Neural cell (in vitro differentiated cells): ENCODE measurements at regions not wholly inside any gene's neighbourhood (a gene's known extent, or its start where the extent isn't known, plus 50 kb on each side); places are given as distances from the start of the nearest gene placed in this dataset.

Source experiments
- H2AFZ ChIP-seq: fragments of 200-600, 300-800 bp; sonication (generic), shearing (Covaris generic); 2 replicates; pipeline ENCODE4 v1.6.0; 2014; ENCODE audit warnings: low read depth, mild to moderate bottlenecking, antibody characterized with exemption, low read length, moderate library complexity
- H3F3A ChIP-seq: fragments of 200-600 bp; shearing (Covaris generic); 2 replicates; pipeline ENCODE4 v1.6.1; 2016; ENCODE audit warnings: mild to moderate bottlenecking, moderate library complexity, mixed read lengths, antibody characterized with exemption, low read length; ENCODE audit not compliant: insufficient read depth, poor library complexity, severe bottlenecking
- H3K27ac ChIP-seq: fragments of 200-600, 300-800 bp; sonication (generic), shearing (Covaris generic); 2 replicates; pipeline ENCODE4 v1.5.1; 2014; ENCODE audit warnings: mild to moderate bottlenecking, low read length, moderate library complexity
- H3K27me3 ChIP-seq: fragments of 300-800, 200-600 bp; sonication (generic), shearing (Covaris generic); 2 replicates; pipeline ENCODE4 v1.6.0; 2014; ENCODE audit warnings: mild to moderate bottlenecking, low read depth, low read length, moderate library complexity; ENCODE audit not compliant: insufficient read depth
- H3K36me3 ChIP-seq: fragments of 300-800, 200-600 bp; sonication (generic), shearing (Covaris generic); 2 replicates; pipeline ENCODE4 v1.5.1; 2014; ENCODE audit warnings: mild to moderate bottlenecking, antibody characterized with exemption, low read length, moderate library complexity; ENCODE audit not compliant: insufficient read depth
- H3K4me2 ChIP-seq: fragments of 300-800, 200-600 bp; sonication (generic), shearing (Covaris generic); 2 replicates; pipeline ENCODE4 v1.6.0; 2014; ENCODE audit warnings: mild to moderate bottlenecking, low read length
- H3K4me3 ChIP-seq: fragments of 300-800, 200-600 bp; sonication (generic), shearing (Covaris generic); 2 replicates; pipeline ENCODE4 v1.5.1; 2014; ENCODE audit warnings: mild to moderate bottlenecking, low read length, moderate library complexity
- H3K79me2 ChIP-seq: fragments of 200-600 bp; shearing (Covaris generic); replicated peaks from 2 replicates; pipeline ENCODE4 v1.6.0; 2014; ENCODE audit warnings: mild to moderate bottlenecking, low read length, moderate library complexity; ENCODE audit not compliant: insufficient read depth
- H3K9ac ChIP-seq: fragments of 300-800, 200-600 bp; sonication (generic), shearing (Covaris generic); 2 replicates; pipeline ENCODE4 v1.6.1; 2016; ENCODE audit warnings: mild to moderate bottlenecking, low read length, mixed read lengths
- H3K9me2 ChIP-seq: fragments of 200-600 bp; shearing (Covaris generic); 2 replicates; pipeline ENCODE4 v1.6.1; 2016; ENCODE audit warnings: mild to moderate bottlenecking, low read length, mixed read lengths; ENCODE audit not compliant: insufficient read depth
- H3K9me3 ChIP-seq: fragments of 200-600, 300-800 bp; sonication (generic), shearing (Covaris generic); 2 replicates; pipeline ENCODE4 v1.6.1; 2016; ENCODE audit warnings: mild to moderate bottlenecking, mixed run types, low read length, moderate library complexity, mixed read lengths
- H4K20me1 ChIP-seq: fragments of 200-600 bp; shearing (Covaris generic); 2 replicates; pipeline ENCODE4 v1.6.1; 2016; ENCODE audit warnings: mild to moderate bottlenecking, mixed run types; ENCODE audit not compliant: insufficient read depth
- EP300 ChIP-seq: fragments of 450-650 bp; conservative IDR thresholded peaks from 2 replicates; pipeline ENCODE4 v1.6.1; 2014; ENCODE audit warnings: antibody characterized with exemption, mild to moderate bottlenecking, moderate library complexity; ENCODE audit not compliant: poor library complexity, severe bottlenecking
- EZH2 ChIP-seq: fragments of 200-600, 300-800 bp; shearing (Covaris generic), sonication (generic); IDR thresholded peaks from 2 replicates; pipeline ENCODE4 v1.6.1; 2014; ENCODE audit warnings: antibody characterized with exemption, low read length, borderline replicate concordance, mild to moderate bottlenecking; ENCODE audit not compliant: insufficient read depth, poor library complexity, severe bottlenecking
- MXI1 ChIP-seq: fragments of 450-650 bp; conservative IDR thresholded peaks from 2 replicates; pipeline ENCODE4 v1.6.1; 2014; ENCODE audit warnings: antibody characterized with exemption, mild to moderate bottlenecking; ENCODE audit not compliant: poor library complexity, severe bottlenecking
- POLR2AphosphoS5 ChIP-seq: IDR thresholded peaks from 2 replicates; pipeline ENCODE4 v1.6.1; 2012
- RAD21 ChIP-seq: fragments of 450-650 bp; conservative IDR thresholded peaks from 2 replicates; pipeline ENCODE4 v1.6.1; 2014; ENCODE audit warnings: antibody characterized with exemption, mild to moderate bottlenecking, moderate library complexity
- SMC3 ChIP-seq: fragments of 450-650 bp; conservative IDR thresholded peaks from 2 replicates; pipeline ENCODE4 v1.6.1; 2014; ENCODE audit warnings: antibody characterized with exemption, mild to moderate bottlenecking, moderate library complexity; ENCODE audit not compliant: poor library complexity
- TAF1 ChIP-seq: IDR thresholded peaks from 2 replicates; pipeline ENCODE4 v1.6.1; 2012; ENCODE audit warnings: low read depth
- TF ChIP-seq, protein P1 (sequence below): fragments of 450-650 bp; IDR thresholded peaks from 2 replicates; pipeline ENCODE4 v1.5.1; 2014; ENCODE audit warnings: antibody characterized with exemption, mild to moderate bottlenecking, moderate library complexity; ENCODE audit not compliant: poor library complexity, severe bottlenecking
- TF ChIP-seq, protein P2 (sequence below): IDR thresholded peaks from 2 replicates; pipeline ENCODE4 v1.6.1; 2012; ENCODE audit warnings: borderline replicate concordance

DNA sequence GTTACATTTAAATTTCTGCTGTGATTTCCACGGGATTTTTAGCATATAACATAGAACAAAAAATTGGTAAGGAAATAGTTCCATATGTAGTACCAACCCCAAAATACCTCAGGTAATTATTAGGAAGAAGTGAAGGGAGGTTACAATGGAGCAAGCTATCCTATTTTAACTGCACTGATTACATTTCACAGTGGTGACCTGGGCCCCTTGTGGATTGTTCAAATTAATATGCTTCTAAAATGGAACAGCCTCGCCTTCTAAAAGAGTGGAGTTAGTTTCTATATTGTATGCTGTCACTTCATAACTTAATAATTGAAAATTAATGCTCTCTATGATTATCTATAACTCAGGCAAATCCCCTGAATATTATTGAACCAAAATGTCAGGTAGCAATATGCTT is 651.7 kb upstream of the GBE1 start:
- H4K20me1 ChIP-seq: no peaks in the 10 kb centered on the region
- H3K27ac ChIP-seq: no peak overlapping the region
- H3K4me3 ChIP-seq: no peak overlapping the region
- no peak overlapping the region for H3K4me2 ChIP-seq
- no peaks in the 10 kb centered on the region for H3F3A ChIP-seq
- H3K79me2 ChIP-seq: no peaks in the 10 kb centered on the region
- no peaks in the 10 kb centered on the region for H3K36me3 ChIP-seq
- H3K9me2 ChIP-seq: no peaks in the 10 kb centered on the region
- H2AFZ ChIP-seq: no peak overlapping the region
- H3K9ac ChIP-seq: no peak overlapping the region
- TF ChIP-seq, protein P1, sequence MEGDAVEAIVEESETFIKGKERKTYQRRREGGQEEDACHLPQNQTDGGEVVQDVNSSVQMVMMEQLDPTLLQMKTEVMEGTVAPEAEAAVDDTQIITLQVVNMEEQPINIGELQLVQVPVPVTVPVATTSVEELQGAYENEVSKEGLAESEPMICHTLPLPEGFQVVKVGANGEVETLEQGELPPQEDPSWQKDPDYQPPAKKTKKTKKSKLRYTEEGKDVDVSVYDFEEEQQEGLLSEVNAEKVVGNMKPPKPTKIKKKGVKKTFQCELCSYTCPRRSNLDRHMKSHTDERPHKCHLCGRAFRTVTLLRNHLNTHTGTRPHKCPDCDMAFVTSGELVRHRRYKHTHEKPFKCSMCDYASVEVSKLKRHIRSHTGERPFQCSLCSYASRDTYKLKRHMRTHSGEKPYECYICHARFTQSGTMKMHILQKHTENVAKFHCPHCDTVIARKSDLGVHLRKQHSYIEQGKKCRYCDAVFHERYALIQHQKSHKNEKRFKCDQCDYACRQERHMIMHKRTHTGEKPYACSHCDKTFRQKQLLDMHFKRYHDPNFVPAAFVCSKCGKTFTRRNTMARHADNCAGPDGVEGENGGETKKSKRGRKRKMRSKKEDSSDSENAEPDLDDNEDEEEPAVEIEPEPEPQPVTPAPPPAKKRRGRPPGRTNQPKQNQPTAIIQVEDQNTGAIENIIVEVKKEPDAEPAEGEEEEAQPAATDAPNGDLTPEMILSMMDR: no peak
- TF ChIP-seq EP300 (no peak), RAD21 (no peak), EZH2 (no peak), MXI1 (no peak), SMC3 (no peak), TAF1 (no peak), POLR2AphosphoS5 (no peak)
- TF ChIP-seq, protein P2, sequence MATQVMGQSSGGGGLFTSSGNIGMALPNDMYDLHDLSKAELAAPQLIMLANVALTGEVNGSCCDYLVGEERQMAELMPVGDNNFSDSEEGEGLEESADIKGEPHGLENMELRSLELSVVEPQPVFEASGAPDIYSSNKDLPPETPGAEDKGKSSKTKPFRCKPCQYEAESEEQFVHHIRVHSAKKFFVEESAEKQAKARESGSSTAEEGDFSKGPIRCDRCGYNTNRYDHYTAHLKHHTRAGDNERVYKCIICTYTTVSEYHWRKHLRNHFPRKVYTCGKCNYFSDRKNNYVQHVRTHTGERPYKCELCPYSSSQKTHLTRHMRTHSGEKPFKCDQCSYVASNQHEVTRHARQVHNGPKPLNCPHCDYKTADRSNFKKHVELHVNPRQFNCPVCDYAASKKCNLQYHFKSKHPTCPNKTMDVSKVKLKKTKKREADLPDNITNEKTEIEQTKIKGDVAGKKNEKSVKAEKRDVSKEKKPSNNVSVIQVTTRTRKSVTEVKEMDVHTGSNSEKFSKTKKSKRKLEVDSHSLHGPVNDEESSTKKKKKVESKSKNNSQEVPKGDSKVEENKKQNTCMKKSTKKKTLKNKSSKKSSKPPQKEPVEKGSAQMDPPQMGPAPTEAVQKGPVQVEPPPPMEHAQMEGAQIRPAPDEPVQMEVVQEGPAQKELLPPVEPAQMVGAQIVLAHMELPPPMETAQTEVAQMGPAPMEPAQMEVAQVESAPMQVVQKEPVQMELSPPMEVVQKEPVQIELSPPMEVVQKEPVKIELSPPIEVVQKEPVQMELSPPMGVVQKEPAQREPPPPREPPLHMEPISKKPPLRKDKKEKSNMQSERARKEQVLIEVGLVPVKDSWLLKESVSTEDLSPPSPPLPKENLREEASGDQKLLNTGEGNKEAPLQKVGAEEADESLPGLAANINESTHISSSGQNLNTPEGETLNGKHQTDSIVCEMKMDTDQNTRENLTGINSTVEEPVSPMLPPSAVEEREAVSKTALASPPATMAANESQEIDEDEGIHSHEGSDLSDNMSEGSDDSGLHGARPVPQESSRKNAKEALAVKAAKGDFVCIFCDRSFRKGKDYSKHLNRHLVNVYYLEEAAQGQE: no peak
- no peaks in the 10 kb centered on the region for H3K9me3 ChIP-seq
- no peaks in the 10 kb centered on the region for H3K27me3 ChIP-seq

DNA sequence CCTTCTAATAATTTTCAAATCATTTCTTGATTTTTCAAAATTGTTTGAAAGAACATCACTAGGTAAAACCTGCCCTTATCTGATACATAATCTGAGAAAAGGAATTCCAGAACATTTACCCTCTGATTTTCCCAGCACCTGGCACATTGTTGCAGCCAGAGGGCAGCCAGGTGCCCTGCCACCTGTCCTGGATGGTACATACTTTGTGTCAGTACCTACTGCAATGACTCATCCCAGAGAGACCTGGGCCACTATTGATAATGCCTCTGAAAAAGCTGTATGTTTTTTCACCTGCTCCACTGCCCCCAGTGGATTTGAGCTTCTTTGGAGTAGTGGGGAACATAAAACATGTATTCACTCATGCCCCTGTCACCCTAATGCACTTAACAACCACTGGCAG is 648.9 kb upstream of the GBE1 start:
- H3K9me2 ChIP-seq: no peaks in the 10 kb centered on the region
- H3F3A ChIP-seq: no peaks in the 10 kb centered on the region
- H4K20me1 ChIP-seq: no peaks in the 10 kb centered on the region
- TF ChIP-seq, protein P1: peak; percentile 17
- TF ChIP-seq EZH2 (no peak), TAF1 (no peak), POLR2AphosphoS5 (no peak)
- TF ChIP-seq, protein P2: no peak
- no peak overlapping the region for H3K4me2 ChIP-seq
- H3K79me2 ChIP-seq: no peaks in the 10 kb centered on the region
- no peak overlapping the region for H2AFZ ChIP-seq
- no peaks in the 10 kb centered on the region for H3K9me3 ChIP-seq
- H3K9ac ChIP-seq: no peak overlapping the region
- H3K4me3 ChIP-seq: no peak overlapping the region
- no peak overlapping the region for H3K27ac ChIP-seq
- H3K27me3 ChIP-seq: no peaks in the 10 kb centered on the region
- no peaks in the 10 kb centered on the region for H3K36me3 ChIP-seq
